GM12878 (cell line): ENCODE measurements at regions not wholly inside any gene's neighbourhood (a gene's known extent, or its start where the extent isn't known, plus 50 kb on each side); places are given as distances from the start of the nearest gene placed in this dataset.

Experiments used
- ATAC-seq: fragments of 200-7000 bp; cut with Tn5 transposase; 3 replicates; pipeline ENCODE4 v1.9.1; 2020; ENCODE audit warnings: mild to moderate bottlenecking, moderate library complexity
- BruUV-seq: library from RNA; stranded (reverse); fragments of 400-500 nt; replicated peaks from 2 replicates; lab custom pipeline; 2021; lab: Mats Ljungman, UMichigan
- CTCF ChIA-PET: fragments of 300-600 bp; sonication (Branson Sonifier 250); formaldehyde crosslinking; extraction: SDS; loops from one replicate; lab custom pipeline; 2021; ENCODE audit warnings: inconsistent platforms; lab: Yijun Ruan, JAX
- POLR2A ChIA-PET: fragments of 350-600 bp; formaldehyde crosslinking; extraction: SDS; loops from one replicate; lab custom pipeline; 2021; ENCODE audit warnings: inconsistent platforms; lab: Charles Lee
- RAD21 ChIA-PET: fragments of 300-600 bp; sonication (Branson Sonifier 250); formaldehyde crosslinking; loops from one replicate; lab custom pipeline; 2023; ENCODE audit warnings: antibody characterized with exemption; ENCODE audit not compliant: unreplicated experiment; lab: Charles Lee
- SMC1A ChIA-PET: fragments of 300-600 bp; sonication (Branson Sonifier 250); formaldehyde crosslinking; loops from one replicate; lab custom pipeline; 2023; ENCODE audit not compliant: unreplicated experiment, uncharacterized antibody; lab: Charles Lee
- DNase-seq: peaks from one replicate; pipeline ENCODE4 v3.0.0-alpha.2; 2011; ENCODE audit warnings: low read depth, low spot score
- FAIRE-seq: peaks from 3 replicates; lab custom pipeline; 2011; peaks lifted over from hg19 to GRCh38; lab: Jason Lieb, UNC
- H2AFZ ChIP-seq: 2 replicates; pipeline ENCODE4 v1.6.0; 2011; ENCODE audit warnings: low read depth, low read length, control low read depth; ENCODE audit not compliant: control insufficient read depth
- H3K27ac ChIP-seq: 2 replicates; pipeline ENCODE4 v1.5.1; 2011; ENCODE audit warnings: control low read depth; ENCODE audit not compliant: control insufficient read depth, insufficient read depth
- H3K27me3 ChIP-seq, 2 experiments: replicated peaks in 1 of 2; 2 replicates each; pipeline versions ENCODE4 v1.6.0 to v1.6.1; 2011; ENCODE audit warnings: low read length in 1 of 2; ENCODE audit not compliant: control insufficient read depth in 2 of 2, insufficient read depth in 2 of 2
- H3K36me3 ChIP-seq, 2 experiments: 2 replicates each; pipeline ENCODE4 v1.5.1; 2011; ENCODE audit warnings: low read length in 1 of 2; ENCODE audit not compliant: control insufficient read depth in 2 of 2, insufficient read depth in 2 of 2
- H3K4me1 ChIP-seq: 2 replicates; pipeline ENCODE4 v1.6.1; 2011; ENCODE audit warnings: mild to moderate bottlenecking, low read length, moderate library complexity, mixed read lengths; ENCODE audit not compliant: control insufficient read depth, insufficient read depth
- H3K4me2 ChIP-seq: 2 replicates; pipeline ENCODE4 v1.6.0; 2011; ENCODE audit warnings: control low read depth; ENCODE audit not compliant: control insufficient read depth, insufficient read depth
- H3K4me3 ChIP-seq: fragments of 200-600 bp; sonication (generic); 2 replicates; pipeline ENCODE4 v1.5.1; 2016
- H3K79me2 ChIP-seq: 2 replicates; pipeline ENCODE4 v1.6.0; 2011; ENCODE audit warnings: low read length; ENCODE audit not compliant: control insufficient read depth, insufficient read depth
- H3K9ac ChIP-seq: 2 replicates; pipeline ENCODE4 v1.8.0; 2011; ENCODE audit warnings: low read length, control low read depth, mixed read lengths; ENCODE audit not compliant: control insufficient read depth, insufficient read depth
- H3K9me3 ChIP-seq: replicated peaks from 3 replicates; pipeline ENCODE4 v1.5.1; 2011; ENCODE audit warnings: mild to moderate bottlenecking, low read length; ENCODE audit not compliant: control insufficient read depth, insufficient read depth
- H4K20me1 ChIP-seq: 2 replicates; pipeline ENCODE4 v1.6.0; 2011; ENCODE audit not compliant: control insufficient read depth, insufficient read depth
- FOXM1 ChIP-seq: IDR thresholded peaks from 2 replicates; pipeline ENCODE4 v1.6.1; 2012; ENCODE audit warnings: low read depth, mild to moderate bottlenecking, inconsistent platforms, low read length, moderate library complexity
- GABPA ChIP-seq: IDR thresholded peaks from 2 replicates; pipeline ENCODE4 v1.6.1; 2014; ENCODE audit warnings: antibody characterized with exemption, low read depth, mild to moderate bottlenecking, inconsistent platforms
- PRDM15 ChIP-seq: fragments of 450-650 bp; formaldehyde crosslinking; IDR thresholded peaks from 2 replicates; pipeline ENCODE4 v1.4.0; 2020; ENCODE audit warnings: mild to moderate bottlenecking, moderate library complexity
- ZNF274 ChIP-seq: IDR thresholded peaks from one replicate; pipeline ENCODE4 v1.8.0; 2011; ENCODE audit not compliant: insufficient read length, insufficient read depth
- WGBS: methylation state at CpG from one replicate; pipeline ENCODE4 v1.1.6; 2016; ENCODE audit warnings: low lambda C conversion rate; ENCODE audit not compliant: insufficient replicate concordance, insufficient coverage; ENCODE audit errors: missing lambda C conversion rate; 5-methylcytosine and 5-hydroxymethylcytosine counted together
- in situ Hi-C: fragments of 300-500 bp; cut with MboI; formaldehyde crosslinking; loops from 9 replicates; pipeline ENCODE4 v1.14.3; 2018; ENCODE audit warnings: mixed read lengths
- intact Hi-C: fragments of 100-400 bp; cut with micrococcal nuclease; formaldehyde crosslinking; loops from one replicate; pipeline ENCODE4 v1.14.2; 2022; ENCODE audit not compliant: unreplicated experiment

GRCh38 chr17:36856903-36857381, 80.3 kb upstream of the LHX1 start:
- in situ Hi-C loops (no loop called here), intact Hi-C loops (no loop called here)
- H3K79me2 ChIP-seq, result no peaks in the 10 kb centered on the region
- SMC1A ChIA-PET, result interaction anchor here (0.9 kb wide), 1 partner anchor 898 kb away, joined by 6 read pairs; no protein-coding TSS in a partner anchor
- no peaks in the 10 kb centered on the region; a peak in 1 of 4 replicates for H3K27me3 ChIP-seq
- TF ChIP-seq GABPA (no peak), PRDM15 (CRISPR knock-in tag) (no peak), ZNF274 (no peak), FOXM1 (no peak)
- ATAC-seq (no peak), DNase-seq (no peak), FAIRE-seq (no peak)
- no peaks in the 10 kb centered on the region for H4K20me1 ChIP-seq
- 77% methylated on average over 16 of the region's 16 CpGs for WGBS
- no peaks in the 10 kb centered on the region for H3K36me3 ChIP-seq
- no peak overlapping the region for H3K4me3 ChIP-seq
- no peak overlapping the region for H2AFZ ChIP-seq
- H3K9ac ChIP-seq, result no peak overlapping the region
- peaks cover 7% of the 10 kb centered on the region; the same call in 1 of the 2 replicates for H3K4me1 ChIP-seq
- CTCF ChIA-PET, result no interaction called here
- no peaks in the 10 kb centered on the region for H3K9me3 ChIP-seq
- RAD21 ChIA-PET, result no interaction called here
- no TSS peak for BruUV-seq
- no peak overlapping the region for H3K27ac ChIP-seq
- H3K4me2 ChIP-seq, result no peak overlapping the region
- POLR2A ChIA-PET, result no interaction called here
